GM21619 (cell line): ENCODE measurements at regions not wholly inside any gene's neighbourhood (a gene's known extent, or its start where the extent isn't known, plus 50 kb on each side); places are given as distances from the start of the nearest gene placed in this dataset.

Experiments used
- ATAC-seq: cut with Tn5 transposase; IDR thresholded peaks from one replicate; pipeline ENCODE4 v1.9.1; 2021; ENCODE audit not compliant: unreplicated experiment

- ATAC-seq, result no peak
These were observed 482.3 kb upstream of the SGCG start for GRCh38 chr13:22698467-22698866.

- no peak for ATAC-seq
These were observed 480.4 kb upstream of the SGCG start for GRCh38 chr13:22700246-22700887.

DNA sequence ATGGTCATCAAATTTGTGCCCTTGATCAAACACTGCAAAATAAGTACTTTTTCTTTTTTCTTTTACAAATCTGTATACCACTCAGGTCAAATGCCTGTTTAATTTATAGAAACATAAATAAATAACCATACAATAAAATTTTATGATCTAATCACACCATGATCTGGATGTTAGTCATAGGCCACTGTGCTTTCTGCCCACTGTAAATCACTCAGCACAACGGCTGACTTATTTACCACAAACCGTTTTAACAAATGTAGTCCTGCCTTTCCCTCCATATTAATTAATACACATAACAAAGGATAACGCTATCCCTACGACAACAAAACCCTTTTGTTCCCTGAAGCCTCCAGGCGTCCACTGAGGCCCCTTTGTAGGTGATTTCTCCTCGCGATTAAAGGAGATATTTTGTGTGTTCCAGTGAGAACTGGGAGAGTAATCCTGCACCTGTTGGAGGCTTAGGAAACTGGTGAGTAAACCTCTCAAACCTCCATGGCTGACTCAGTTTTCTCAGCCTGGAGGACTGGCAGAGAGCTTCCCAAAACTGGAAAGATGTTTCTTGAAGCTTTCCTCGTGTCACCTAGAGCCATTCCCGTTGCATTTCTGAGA is 477.1 kb upstream of the SGCG start:
- no peak for ATAC-seq

DNA sequence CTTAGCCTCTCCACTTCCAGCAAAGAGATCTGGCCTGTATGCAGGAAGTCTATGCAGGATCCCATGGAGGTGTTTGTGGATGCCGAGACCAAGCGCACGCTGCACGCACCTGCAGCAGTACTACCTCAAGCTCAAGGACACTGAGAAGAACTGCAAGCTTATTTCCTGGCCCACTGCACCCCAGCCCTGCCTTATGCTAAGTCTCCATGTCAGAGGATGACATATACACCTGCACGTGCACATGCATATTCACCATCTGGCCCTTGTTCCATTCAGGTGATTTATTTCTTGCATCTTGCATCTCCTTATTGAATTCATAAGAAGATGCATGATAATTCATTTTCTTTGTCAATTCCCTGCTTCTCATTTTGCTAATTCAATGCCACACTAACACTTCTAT is 472.8 kb upstream of the SGCG start:
- ATAC-seq, result no peak

GRCh38 chr13:22717036-22717435 is 463.7 kb upstream of the SGCG start:
- no peak for ATAC-seq

GRCh38 chr13:22726726-22727125 is 454.1 kb upstream of the SGCG start:
- no peak for ATAC-seq

GRCh38 chr13:22735011-22735995 is 445.5 kb upstream of the SGCG start:
- ATAC-seq, result no peak

DNA sequence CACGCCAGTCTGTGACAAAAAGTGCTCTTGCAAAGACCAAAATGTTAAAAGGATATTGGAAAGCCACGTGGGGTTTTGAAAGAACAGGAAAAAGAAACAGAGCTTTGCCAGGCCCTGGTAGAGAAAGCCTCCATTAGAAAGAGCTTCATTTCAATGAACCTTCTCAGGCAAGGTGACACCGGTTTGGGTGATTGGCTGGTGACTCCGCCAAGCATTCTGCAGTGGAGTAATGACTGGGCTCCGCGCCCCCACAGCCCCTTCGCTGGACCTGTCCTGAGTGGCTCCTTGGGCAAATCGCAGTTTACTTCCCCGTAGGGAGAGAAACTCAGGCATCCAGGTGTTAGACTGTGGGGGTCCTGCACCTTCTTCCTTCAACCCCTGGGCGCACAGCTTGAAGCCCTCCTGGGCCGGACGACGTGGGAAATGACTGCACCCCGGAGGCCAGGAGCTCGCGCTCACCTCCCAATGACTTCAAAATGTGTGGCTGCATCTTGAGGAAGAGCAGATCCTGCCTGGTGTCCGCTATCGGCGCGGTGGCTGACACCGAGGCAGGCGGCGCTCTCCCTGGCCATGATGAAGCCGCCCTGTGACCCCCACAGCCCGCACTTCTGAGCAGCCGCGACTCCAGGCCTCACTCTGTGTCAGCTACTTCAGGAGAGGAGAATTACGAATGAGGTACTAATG is 444.6 kb upstream of the SGCG start:
- no peak for ATAC-seq

- no peak for ATAC-seq
These were observed 444.0 kb upstream of the SGCG start for GRCh38 chr13:22736768-22737092.

DNA sequence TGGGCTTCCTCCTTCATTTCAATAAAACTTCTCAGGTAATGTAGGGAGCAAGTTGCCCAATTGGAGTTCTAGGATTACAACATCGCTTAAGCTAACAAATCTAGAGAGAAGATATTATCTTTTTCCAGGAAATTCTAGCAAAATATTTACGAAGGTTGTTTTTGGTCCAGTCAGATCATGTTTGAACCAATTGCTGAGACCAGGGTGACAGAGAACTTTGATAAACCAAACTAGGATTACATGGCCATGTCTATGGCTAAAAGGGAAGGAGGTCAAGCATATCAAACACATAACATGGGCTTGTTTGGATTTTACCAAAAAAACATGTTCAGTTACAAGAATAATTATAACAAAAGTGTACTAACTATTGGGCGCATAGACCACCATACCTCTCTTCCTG is 442.4 kb upstream of the SGCG start:
- ATAC-seq, result no peak

- ATAC-seq, result no peak
These were observed 440.5 kb upstream of the SGCG start for GRCh38 chr13:22740264-22740663.

GRCh38 chr13:22744688-22745452 is 435.9 kb upstream of the SGCG start:
- ATAC-seq, result no peak

DNA sequence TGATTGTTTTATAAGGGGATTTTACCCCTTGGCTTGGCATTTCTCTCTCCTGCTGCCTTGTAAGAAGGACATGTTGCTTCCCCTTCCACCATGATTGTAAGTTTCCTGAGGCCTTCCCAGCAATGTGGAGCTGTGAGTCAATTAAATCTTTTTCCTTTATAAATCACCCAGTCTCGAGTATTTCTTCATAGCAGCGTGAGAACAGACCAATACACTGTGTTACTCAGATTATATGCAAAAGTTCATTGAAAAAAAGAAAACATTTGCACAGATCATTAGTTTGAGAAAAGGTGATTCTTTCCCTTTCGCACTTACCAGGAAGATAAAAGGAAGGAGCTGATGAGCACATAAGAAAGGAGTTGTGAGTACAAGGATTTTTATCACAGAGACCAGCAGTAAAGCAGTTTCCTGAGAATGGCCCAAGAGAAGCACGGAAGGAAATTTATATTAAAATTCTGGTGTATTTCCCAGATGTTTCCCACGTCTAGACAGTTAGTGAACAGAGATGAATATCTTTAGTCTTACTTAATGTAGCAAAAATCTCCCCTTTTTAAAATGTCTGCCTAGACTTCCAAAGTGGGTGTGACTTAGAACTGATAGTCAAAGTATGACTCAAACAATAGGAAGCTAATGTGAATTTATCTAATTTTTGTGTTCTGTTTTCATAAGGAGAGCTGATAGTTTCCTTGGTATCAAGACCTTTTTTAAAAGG is 431.8 kb upstream of the SGCG start:
- ATAC-seq, result no peak

DNA sequence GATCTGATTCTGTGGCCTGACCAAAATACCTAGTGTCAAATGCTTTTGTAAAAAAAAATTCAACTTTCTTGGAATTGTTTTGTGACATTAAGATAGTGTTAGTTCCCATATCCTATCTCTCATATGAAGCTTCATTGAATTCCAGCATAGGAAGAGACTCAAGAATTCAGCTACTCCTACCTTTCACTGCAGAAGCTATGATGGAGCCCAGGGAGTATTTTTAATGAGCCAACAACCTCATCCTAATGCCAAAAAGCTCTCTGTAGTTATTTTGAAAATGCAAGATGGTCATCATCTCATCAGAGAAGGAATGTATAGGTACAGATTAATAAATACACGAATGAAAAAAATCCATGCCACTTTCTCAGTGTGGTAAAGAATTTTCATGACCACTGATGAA is 431.2 kb upstream of the SGCG start:
- no peak for ATAC-seq

GRCh38 chr13:22757530-22758120 is 423.2 kb upstream of the SGCG start:
- ATAC-seq, result no peak

- no peak for ATAC-seq
These were observed 422.5 kb upstream of the SGCG start for GRCh38 chr13:22758245-22758644.

DNA sequence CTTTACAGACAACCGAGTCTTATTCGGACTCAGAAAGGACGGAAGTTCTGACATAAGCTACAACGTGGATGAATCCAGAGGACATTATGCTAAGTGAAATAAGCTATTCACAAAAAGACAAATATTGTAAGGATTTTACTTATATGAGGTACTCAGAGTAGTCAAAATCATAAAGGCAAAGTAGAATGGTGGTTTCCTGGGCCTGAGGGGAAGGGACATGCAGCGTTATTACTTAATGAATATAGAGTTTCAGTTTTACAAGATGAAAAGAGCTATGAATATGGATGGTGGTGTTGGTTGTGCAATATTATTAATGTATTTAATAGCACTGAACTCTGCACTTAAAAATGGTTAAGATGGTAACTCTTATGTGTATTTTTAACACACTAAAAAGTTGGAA is 419.1 kb upstream of the SGCG start:
- ATAC-seq, result no peak

DNA sequence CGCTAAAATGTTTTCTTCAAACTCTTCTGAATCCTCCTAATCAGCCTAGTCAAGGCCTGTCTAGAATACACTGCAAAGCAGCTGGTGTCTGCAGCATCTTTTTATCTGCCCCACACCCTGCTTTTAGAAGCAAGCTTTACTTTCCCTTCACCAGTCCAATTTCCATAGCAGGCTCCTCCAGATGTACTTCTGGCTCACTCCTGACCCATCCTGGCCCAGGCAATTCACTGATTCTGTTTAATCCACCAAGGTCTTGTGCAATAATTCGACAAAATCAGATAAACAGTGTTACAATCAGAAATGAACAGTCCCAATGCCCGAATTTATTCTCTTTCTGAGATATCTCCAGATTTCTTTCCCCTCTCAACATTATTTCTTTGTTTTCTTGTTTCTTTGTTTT is 415.2 kb upstream of the SGCG start:
- ATAC-seq, result no peak

DNA sequence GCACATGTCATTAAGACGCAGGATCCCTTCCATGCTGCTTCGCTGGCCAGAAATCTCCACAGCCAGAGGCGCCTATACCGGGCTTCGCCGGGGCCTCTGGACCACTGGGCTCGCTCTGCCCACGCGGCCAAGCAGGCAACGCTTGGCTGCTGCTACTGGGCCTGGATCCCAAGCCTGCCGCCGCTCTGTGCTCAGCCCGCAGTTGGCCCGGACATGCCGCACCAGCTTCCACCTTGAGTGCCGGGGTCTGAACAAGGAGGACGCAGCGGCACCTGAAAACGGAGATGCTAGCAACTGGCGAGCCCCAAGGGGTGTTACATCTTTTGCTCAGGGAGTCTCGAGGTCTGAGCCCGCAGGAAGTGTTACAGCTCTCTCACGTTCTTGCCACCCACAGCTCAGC is 409.9 kb upstream of the SGCG start:
- ATAC-seq, result no peak

DNA sequence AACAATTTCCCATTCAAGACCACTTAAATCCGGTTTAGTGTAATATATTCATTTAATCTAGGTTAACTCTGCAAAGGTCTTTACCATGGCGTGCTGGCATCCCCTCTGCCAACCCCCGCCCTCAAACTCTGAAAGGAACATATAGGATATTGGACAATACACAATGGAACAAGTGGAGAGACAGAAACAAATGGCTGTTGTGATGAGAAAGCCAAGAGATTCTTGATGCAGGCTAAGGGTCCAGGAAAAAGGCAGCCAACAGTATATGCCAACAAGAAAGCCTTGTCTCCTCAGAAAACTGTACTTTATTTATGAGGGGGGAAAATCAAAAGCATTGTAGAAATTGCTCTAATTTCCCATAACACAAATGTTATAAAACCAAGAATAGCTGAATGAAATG is 407.3 kb upstream of the SGCG start:
- no peak for ATAC-seq
